ENCODE measurements at regions not wholly inside any gene's neighbourhood (a gene's known extent, or its start where the extent isn't known, plus 50 kb on each side); places are given as distances from the start of the nearest gene placed in this dataset.
"Not testable (repeated sequence)": the region's sequence is repeated elsewhere in the genome, so short reads cannot be mapped to it uniquely, and the experiment has no call there.

- DNase-seq (ENCODE audit: extremely low spot score, unreplicated experiment): no peak
- Mint-ChIP-seq H3K4me3 (ENCODE audit: unreplicated experiment) (no peak overlapping the region), H3K27me3 (ENCODE audit: unreplicated experiment) (no peaks in the 10 kb centered on the region), H3K9me3 (ENCODE audit: unreplicated experiment) (peaks cover 13% of the 10 kb centered on the region), H3K36me3 (ENCODE audit: unreplicated experiment) (no peaks in the 10 kb centered on the region), H3K4me1 (ENCODE audit: unreplicated experiment) (no peaks in the 10 kb centered on the region), H3K27ac (ENCODE audit: unreplicated experiment) (no peak overlapping the region)
- TF ChIP-seq CTCF (IDR thresholded peaks at IDR 0.05): no peak
Observed at GRCh38 chr2:16382451-16382850, 283.2 kb downstream of the CYRIA start.

GRCh38 chr2:16381511-16381910 is 284.1 kb downstream of the CYRIA start:
- peaks cover 13% of the 10 kb centered on the region for H3K9me3 Mint-ChIP-seq (ENCODE audit: unreplicated experiment)
- H3K27ac Mint-ChIP-seq (ENCODE audit: unreplicated experiment): no peak overlapping the region

GRCh38 chr2:16379901-16380300 is 285.7 kb downstream of the CYRIA start:
- not testable (repeated sequence) for DNase-seq (ENCODE audit: extremely low spot score, unreplicated experiment); H3K27me3 Mint-ChIP-seq (ENCODE audit: unreplicated experiment); H3K36me3 Mint-ChIP-seq (ENCODE audit: unreplicated experiment); H3K4me3 Mint-ChIP-seq (ENCODE audit: unreplicated experiment); H3K27ac Mint-ChIP-seq (ENCODE audit: unreplicated experiment); H3K4me1 Mint-ChIP-seq (ENCODE audit: unreplicated experiment)
- H3K9me3 Mint-ChIP-seq (ENCODE audit: unreplicated experiment): peaks cover 24% of the 10 kb centered on the region

More at GRCh38 chr2:16381511-16381910, 284.1 kb downstream of the CYRIA start:
- no peaks in the 10 kb centered on the region for H3K27me3 Mint-ChIP-seq (ENCODE audit: unreplicated experiment)
- no peak for DNase-seq (ENCODE audit: extremely low spot score, unreplicated experiment)
- no peaks in the 10 kb centered on the region for H3K36me3 Mint-ChIP-seq (ENCODE audit: unreplicated experiment)
- no peaks in the 10 kb centered on the region for H3K4me1 Mint-ChIP-seq (ENCODE audit: unreplicated experiment)
- no peak for TF ChIP-seq CTCF (IDR thresholded peaks at IDR 0.05)
- no peak overlapping the region for H3K4me3 Mint-ChIP-seq (ENCODE audit: unreplicated experiment)

GRCh38 chr2:16379061-16379460 is 286.6 kb downstream of the CYRIA start:
- H3K36me3 Mint-ChIP-seq (ENCODE audit: unreplicated experiment); H3K27me3 Mint-ChIP-seq (ENCODE audit: unreplicated experiment); H3K4me3 Mint-ChIP-seq (ENCODE audit: unreplicated experiment); H3K4me1 Mint-ChIP-seq (ENCODE audit: unreplicated experiment); DNase-seq (ENCODE audit: extremely low spot score, unreplicated experiment); H3K27ac Mint-ChIP-seq (ENCODE audit: unreplicated experiment): not testable (repeated sequence)
- peaks cover 25% of the 10 kb centered on the region for H3K9me3 Mint-ChIP-seq (ENCODE audit: unreplicated experiment)

GRCh38 chr2:16378031-16378430 is 287.6 kb downstream of the CYRIA start:
- Mint-ChIP-seq H3K27me3 (ENCODE audit: unreplicated experiment) (no peaks in the 10 kb centered on the region), H3K9me3 (ENCODE audit: unreplicated experiment) (peaks cover 27% of the 10 kb centered on the region), H3K4me3 (ENCODE audit: unreplicated experiment) (no peak overlapping the region), H3K4me1 (ENCODE audit: unreplicated experiment) (no peaks in the 10 kb centered on the region), H3K36me3 (ENCODE audit: unreplicated experiment) (no peaks in the 10 kb centered on the region), H3K27ac (ENCODE audit: unreplicated experiment) (no peak overlapping the region)
- no peak for DNase-seq (ENCODE audit: extremely low spot score, unreplicated experiment)
- TF ChIP-seq CTCF (IDR thresholded peaks at IDR 0.05): no peak

- no peak for TF ChIP-seq CTCF (IDR thresholded peaks at IDR 0.05)
Observed at GRCh38 chr2:16375981-16376380, 289.7 kb downstream of the CYRIA start.

More at GRCh38 chr2:16375981-16376380, 289.7 kb downstream of the CYRIA start:
- no peaks in the 10 kb centered on the region for H3K4me1 Mint-ChIP-seq (ENCODE audit: unreplicated experiment)
- no peaks in the 10 kb centered on the region for H3K36me3 Mint-ChIP-seq (ENCODE audit: unreplicated experiment)
- DNase-seq (ENCODE audit: extremely low spot score, unreplicated experiment): no peak
- no peaks in the 10 kb centered on the region for H3K27me3 Mint-ChIP-seq (ENCODE audit: unreplicated experiment)
- H3K27ac Mint-ChIP-seq (ENCODE audit: unreplicated experiment): no peak overlapping the region
- no peak overlapping the region for H3K4me3 Mint-ChIP-seq (ENCODE audit: unreplicated experiment)
- H3K9me3 Mint-ChIP-seq (ENCODE audit: unreplicated experiment): peaks cover 21% of the 10 kb centered on the region

All from osteocyte (in vitro differentiated cells).